ENCODE measurements at regions not wholly inside any gene's neighbourhood (a gene's known extent, or its start where the extent isn't known, plus 50 kb on each side); places are given as distances from the start of the nearest gene placed in this dataset.

DNA sequence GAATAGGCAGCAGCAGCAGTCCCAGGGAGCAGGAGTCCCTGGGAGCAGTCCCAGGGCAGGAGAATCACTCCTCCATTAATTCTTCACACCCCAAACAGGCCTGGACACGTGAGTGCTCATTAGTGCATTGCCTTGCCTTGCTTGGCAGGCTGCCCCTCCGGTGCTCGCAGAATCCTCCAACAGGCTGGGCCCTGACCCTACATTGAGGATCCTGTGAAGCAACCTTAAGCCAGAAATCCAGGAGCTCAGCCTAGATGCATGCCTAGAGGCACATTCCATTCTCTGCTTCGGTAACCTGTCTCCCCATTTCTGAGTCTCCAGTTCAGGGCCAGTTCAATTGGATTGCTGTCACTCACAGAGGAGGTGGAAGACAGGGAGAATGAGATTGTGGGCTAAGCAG lies 97.4 kb upstream of the LRATD1 start:
- intact Hi-C loops (cut with DNase I), result no loop called here
- Histone ChIP-seq H3K9me3 (no peaks in the 10 kb centered on the region), H3K27ac (no peak overlapping the region), H3K27me3 (no peaks in the 10 kb centered on the region), H3K36me3 (no peaks in the 10 kb centered on the region), H3K4me1 (no peaks in the 10 kb centered on the region), H3K4me3 (no peak overlapping the region)
- no peak for TF ChIP-seq POLR2A (IDR thresholded peaks at IDR 0.05)
- peak in 1 of 2 donors; percentile 58 for TF ChIP-seq POLR2AphosphoS5 (IDR thresholded peaks at IDR 0.05; ENCODE audit: insufficient read depth in 1 of 2, low read depth in 1 of 2)
- no peak for TF ChIP-seq CTCF (IDR thresholded peaks at IDR 0.05)
- DNase-seq (ENCODE audit: extremely low spot score in 2 of 2), result no peak

- no peaks in the 10 kb centered on the region for H3K4me1 ChIP-seq
- no peak overlapping the region for H3K4me3 ChIP-seq
- intact Hi-C loops (cut with DNase I), result no loop called here
- no peaks in the 10 kb centered on the region for H3K9me3 ChIP-seq
- no peaks in the 10 kb centered on the region for H3K27me3 ChIP-seq
- no peak for DNase-seq (ENCODE audit: extremely low spot score in 2 of 2)
- H3K27ac ChIP-seq, result no peak overlapping the region
- no peaks in the 10 kb centered on the region for H3K36me3 ChIP-seq
- TF ChIP-seq POLR2A (IDR thresholded peaks at IDR 0.05) (no peak), CTCF (IDR thresholded peaks at IDR 0.05) (no peak), POLR2AphosphoS5 (IDR thresholded peaks at IDR 0.05; ENCODE audit: insufficient read depth in 1 of 2, low read depth in 1 of 2) (no peak)
Observed at GRCh38 chr2:14536976-14537375, 95.5 kb upstream of the LRATD1 start.

- DNase-seq (ENCODE audit: extremely low spot score in 2 of 2), result no peak
- Histone ChIP-seq H3K4me3 (no peak overlapping the region), H3K27ac (no peak overlapping the region), H3K9me3 (no peaks in the 10 kb centered on the region), H3K36me3 (no peaks in the 10 kb centered on the region), H3K27me3 (no peaks in the 10 kb centered on the region), H3K4me1 (no peaks in the 10 kb centered on the region)
- intact Hi-C loops (cut with DNase I), result no loop called here
- no peak for TF ChIP-seq POLR2AphosphoS5 (IDR thresholded peaks at IDR 0.05; ENCODE audit: insufficient read depth in 1 of 2, low read depth in 1 of 2)
- no peak for TF ChIP-seq CTCF (IDR thresholded peaks at IDR 0.05)
- TF ChIP-seq POLR2A (IDR thresholded peaks at IDR 0.05), result no peak
Observed at GRCh38 chr2:14540015-14540414, 92.5 kb upstream of the LRATD1 start.

GRCh38 chr2:14543284-14543683 lies 89.2 kb upstream of the LRATD1 start:
- intact Hi-C loops (cut with DNase I), result no loop called here
- Histone ChIP-seq H3K4me3 (no peak overlapping the region), H3K36me3 (no peaks in the 10 kb centered on the region), H3K27ac (no peak overlapping the region), H3K9me3 (no peaks in the 10 kb centered on the region), H3K27me3 (no peaks in the 10 kb centered on the region), H3K4me1 (no peaks in the 10 kb centered on the region)
- DNase-seq (ENCODE audit: extremely low spot score in 2 of 2), result no peak
- TF ChIP-seq POLR2AphosphoS5 (IDR thresholded peaks at IDR 0.05; ENCODE audit: insufficient read depth in 1 of 2, low read depth in 1 of 2) (no peak), CTCF (IDR thresholded peaks at IDR 0.05) (no peak), POLR2A (IDR thresholded peaks at IDR 0.05) (no peak)

- intact Hi-C loops (cut with DNase I), result no loop called here
- H3K27me3 ChIP-seq, result no peaks in the 10 kb centered on the region
- no peak for DNase-seq (ENCODE audit: extremely low spot score in 2 of 2)
- no peak for TF ChIP-seq CTCF (IDR thresholded peaks at IDR 0.05)
- no peak for TF ChIP-seq POLR2AphosphoS5 (IDR thresholded peaks at IDR 0.05; ENCODE audit: insufficient read depth in 1 of 2, low read depth in 1 of 2)
- no peak for TF ChIP-seq POLR2A (IDR thresholded peaks at IDR 0.05)
- H3K4me1 ChIP-seq, result no peaks in the 10 kb centered on the region
- H3K4me3 ChIP-seq, result no peak overlapping the region
- H3K9me3 ChIP-seq, result no peaks in the 10 kb centered on the region
- no peaks in the 10 kb centered on the region for H3K36me3 ChIP-seq
- no peak overlapping the region for H3K27ac ChIP-seq
Observed at GRCh38 chr2:14544247-14544646, 88.3 kb upstream of the LRATD1 start.

Measured in vagina (tissue), 2 donors.